ENCODE measurements at regions not wholly inside any gene's neighbourhood (a gene's known extent, or its start where the extent isn't known, plus 50 kb on each side); places are given as distances from the start of the nearest gene placed in this dataset.

GRCh38 chr9:82161876-82162275 lies 173.3 kb downstream of the SPATA31D1 start:
- Histone ChIP-seq H3F3A (ENCODE audit: low read depth) (no peaks in the 10 kb centered on the region), H3K9me3 (ENCODE audit: insufficient read depth, low read depth, low read length) (no peaks in the 10 kb centered on the region; the same call in 1 of the 2 replicates), H3K9me2 (replicated peaks; ENCODE audit: low read depth, low read length) (no peaks in the 10 kb centered on the region), H3K4me2 (ENCODE audit: low read depth, low read length, poor library complexity, severe bottlenecking) (no peak overlapping the region), H3K4me3 (ENCODE audit: low read length, poor library complexity, severe bottlenecking) (no peak overlapping the region), H2AFZ (ENCODE audit: low read length) (no peak overlapping the region), H3K9ac (ENCODE audit: low read depth, low read length, poor library complexity, severe bottlenecking) (no peak overlapping the region), H3K36me3 (ENCODE audit: insufficient read depth, low read length) (no peaks in the 10 kb centered on the region), H4K20me1 (ENCODE audit: insufficient read depth, low read length, poor library complexity, severe bottlenecking) (no peaks in the 10 kb centered on the region), H3K79me2 (ENCODE audit: insufficient read depth, low read length) (no peaks in the 10 kb centered on the region), H3K27me3 (ENCODE audit: insufficient read depth, low read length, poor library complexity, severe bottlenecking) (no peaks in the 10 kb centered on the region), H3K4me1 (ENCODE audit: insufficient read depth, low read length, poor library complexity, severe bottlenecking) (no peaks in the 10 kb centered on the region)
- no peak for TF ChIP-seq CTCF (conservative IDR thresholded peaks at IDR 0.05; ENCODE audit: low read length)
- no peak for TF ChIP-seq EZH2phosphoT487 (IDR thresholded peaks at IDR 0.05; ENCODE audit: borderline replicate concordance)

- H3K9me3 ChIP-seq (ENCODE audit: insufficient read depth, low read depth, low read length), result no peaks in the 10 kb centered on the region; the same call in 1 of the 2 replicates
- H4K20me1 ChIP-seq (ENCODE audit: insufficient read depth, low read length, poor library complexity, severe bottlenecking), result no peaks in the 10 kb centered on the region
- H2AFZ ChIP-seq (ENCODE audit: low read length), result no peak overlapping the region
- no peaks in the 10 kb centered on the region for H3F3A ChIP-seq (ENCODE audit: low read depth)
- no peaks in the 10 kb centered on the region for H3K79me2 ChIP-seq (ENCODE audit: insufficient read depth, low read length)
- H3K4me2 ChIP-seq (ENCODE audit: low read depth, low read length, poor library complexity, severe bottlenecking), result no peak overlapping the region
- H3K27me3 ChIP-seq (ENCODE audit: insufficient read depth, low read length, poor library complexity, severe bottlenecking), result no peaks in the 10 kb centered on the region
- no peaks in the 10 kb centered on the region for H3K36me3 ChIP-seq (ENCODE audit: insufficient read depth, low read length)
- no peaks in the 10 kb centered on the region for H3K9me2 ChIP-seq (replicated peaks; ENCODE audit: low read depth, low read length)
- TF ChIP-seq EZH2phosphoT487 (IDR thresholded peaks at IDR 0.05; ENCODE audit: borderline replicate concordance) (no peak), CTCF (conservative IDR thresholded peaks at IDR 0.05; ENCODE audit: low read length) (no peak)
- H3K4me3 ChIP-seq (ENCODE audit: low read length, poor library complexity, severe bottlenecking), result no peak overlapping the region
- H3K4me1 ChIP-seq (ENCODE audit: insufficient read depth, low read length, poor library complexity, severe bottlenecking), result no peaks in the 10 kb centered on the region
- no peak overlapping the region for H3K9ac ChIP-seq (ENCODE audit: low read depth, low read length, poor library complexity, severe bottlenecking)
Measured at GRCh38 chr9:82164159-82164558, 175.6 kb downstream of the SPATA31D1 start.

GRCh38 chr9:82167296-82167695 lies 178.7 kb downstream of the SPATA31D1 start:
- no peak overlapping the region for H3K4me2 ChIP-seq (ENCODE audit: low read depth, low read length, poor library complexity, severe bottlenecking)
- TF ChIP-seq EZH2phosphoT487 (IDR thresholded peaks at IDR 0.05; ENCODE audit: borderline replicate concordance) (no peak), CTCF (conservative IDR thresholded peaks at IDR 0.05; ENCODE audit: low read length) (no peak)
- no peaks in the 10 kb centered on the region for H3K9me2 ChIP-seq (replicated peaks; ENCODE audit: low read depth, low read length)

More at GRCh38 chr9:82167296-82167695, 178.7 kb downstream of the SPATA31D1 start:
- H3K79me2 ChIP-seq (ENCODE audit: insufficient read depth, low read length), result no peaks in the 10 kb centered on the region
- H3K27me3 ChIP-seq (ENCODE audit: insufficient read depth, low read length, poor library complexity, severe bottlenecking), result no peaks in the 10 kb centered on the region
- no peak overlapping the region for H3K4me3 ChIP-seq (ENCODE audit: low read length, poor library complexity, severe bottlenecking)
- H4K20me1 ChIP-seq (ENCODE audit: insufficient read depth, low read length, poor library complexity, severe bottlenecking), result no peaks in the 10 kb centered on the region
- H2AFZ ChIP-seq (ENCODE audit: low read length), result no peak overlapping the region
- H3K9ac ChIP-seq (ENCODE audit: low read depth, low read length, poor library complexity, severe bottlenecking), result no peak overlapping the region
- H3K9me3 ChIP-seq (ENCODE audit: insufficient read depth, low read depth, low read length), result no peaks in the 10 kb centered on the region; the same call in 1 of the 2 replicates
- H3K36me3 ChIP-seq (ENCODE audit: insufficient read depth, low read length), result no peaks in the 10 kb centered on the region
- no peaks in the 10 kb centered on the region for H3F3A ChIP-seq (ENCODE audit: low read depth)
- H3K4me1 ChIP-seq (ENCODE audit: insufficient read depth, low read length, poor library complexity, severe bottlenecking), result peaks cover 4% of the 10 kb centered on the region

All from Loucy (cell line).